ENCODE measurements at regions not wholly inside any gene's neighbourhood (a gene's known extent, or its start where the extent isn't known, plus 50 kb on each side); places are given as distances from the start of the nearest gene placed in this dataset.

GRCh38 chr2:15731213-15731888 is 139.7 kb downstream of the DDX1 start:
- H3K27me3 ChIP-seq (ENCODE audit: insufficient read depth), result no peaks in the 10 kb centered on the region
- DNase-seq (ENCODE audit: low spot score) (no peak), ATAC-seq (no peak)
- H3K36me3 Mint-ChIP-seq (ENCODE audit: low read depth), result no peaks in the 10 kb centered on the region
- H2AFZ ChIP-seq, result no peak overlapping the region; the same call in 1 of the 2 replicates
- H3K4me3 Mint-ChIP-seq, result no peak overlapping the region
- no peak overlapping the region for H3K4me2 ChIP-seq
- H3F3A ChIP-seq (replicated peaks; ENCODE audit: low read depth), result no peaks in the 10 kb centered on the region
- H3K36me3 ChIP-seq (ENCODE audit: insufficient read depth), result no peaks in the 10 kb centered on the region
- TF ChIP-seq ZNF331 (CRISPR knock-in tag; IDR thresholded peaks at IDR 0.05; ENCODE audit: low read depth), result no peak
- TF ChIP-seq ZNF462 (CRISPR knock-in tag; IDR thresholded peaks at IDR 0.05), result no peak
- TF ChIP-seq CREB1 (CRISPR knock-in tag; IDR thresholded peaks at IDR 0.05; ENCODE audit: low read depth), result no peak
- TF ChIP-seq EZH2 (IDR thresholded peaks at IDR 0.05; ENCODE audit: low read depth, unreplicated experiment), result no peak
- TF ChIP-seq REST (IDR thresholded peaks at IDR 0.05; ENCODE audit: unreplicated experiment), result no peak
- TF ChIP-seq POLR2AphosphoS5 (IDR thresholded peaks at IDR 0.05; ENCODE audit: low read depth), result no peak
- no peak for TF ChIP-seq ETS1 (IDR thresholded peaks at IDR 0.05)
- TF ChIP-seq CTCF (conservative IDR thresholded peaks at IDR 0.05; ENCODE audit: low read depth in 2 of 2), result no peak
- no peak for TF ChIP-seq JUNB (IDR thresholded peaks at IDR 0.05; ENCODE audit: unreplicated experiment)
- no peak for TF ChIP-seq ZNF114 (CRISPR knock-in tag; IDR thresholded peaks at IDR 0.05)
- no peak for TF ChIP-seq STAT1 (IDR thresholded peaks at IDR 0.05; ENCODE audit: unreplicated experiment)
- no peaks in the 10 kb centered on the region for H4K20me1 ChIP-seq (replicated peaks; ENCODE audit: insufficient read depth)
- no peak overlapping the region for H3K4me3 ChIP-seq
- H3K4me1 Mint-ChIP-seq, result peaks cover 18% of the 10 kb centered on the region
- H3K27ac Mint-ChIP-seq, result no peak overlapping the region
- no peaks in the 10 kb centered on the region for H3K9me2 ChIP-seq (ENCODE audit: insufficient read depth)
- H3K4me1 ChIP-seq (ENCODE audit: insufficient read depth), result no peaks in the 10 kb centered on the region
- H3K27me3 Mint-ChIP-seq (ENCODE audit: insufficient read depth, low read depth, poor library complexity), result peaks cover 4% of the 10 kb centered on the region
- H3K79me2 ChIP-seq (replicated peaks; ENCODE audit: insufficient read depth), result no peaks in the 10 kb centered on the region
- no peaks in the 10 kb centered on the region for H3K9me3 Mint-ChIP-seq
- no peak overlapping the region for H3K27ac ChIP-seq (ENCODE audit: low read depth)

Data from GM23338 (cell line).